HAP-1 (cell line): ENCODE measurements at regions not wholly inside any gene's neighbourhood (a gene's known extent, or its start where the extent isn't known, plus 50 kb on each side); places are given as distances from the start of the nearest gene placed in this dataset.

ENCODE experiments used
- DNase-seq, 2 experiments: peaks; one replicate each; pipeline ENCODE4 v3.0.0-alpha.2; 2016 to 2020; ENCODE audit warnings: low spot score in 2 of 2
- H3K27me3 ChIP-seq: fragments of 250-450 bp; sonication (Bioruptor Pico); 2 replicates; pipeline ENCODE4 v1.5.1; 2020; ENCODE audit warnings: low read depth, mild to moderate bottlenecking, moderate library complexity
- H3K36me3 ChIP-seq: fragments of 250-450 bp; sonication (Bioruptor Pico); replicated peaks from 2 replicates; pipeline ENCODE4 v1.5.1; 2020; ENCODE audit warnings: mild to moderate bottlenecking
- H3K4me1 ChIP-seq: fragments of 250-450 bp; sonication (Bioruptor Pico); 2 replicates; pipeline ENCODE4 v1.5.1; 2020; ENCODE audit warnings: mild to moderate bottlenecking
- H3K4me3 ChIP-seq: fragments of 250-450 bp; sonication (Bioruptor Pico); 2 replicates; pipeline ENCODE4 v1.5.1; 2020; ENCODE audit warnings: mild to moderate bottlenecking, moderate library complexity
- H3K9me3 ChIP-seq: fragments of 250-450 bp; sonication (Bioruptor Pico); 2 replicates; pipeline ENCODE4 v1.5.1; 2020; ENCODE audit warnings: mild to moderate bottlenecking, moderate library complexity
- in situ Hi-C: fragments of 300-500 bp; cut with MboI; formaldehyde crosslinking; loops from 3 replicates; pipeline ENCODE4 v1.14.3; 2020; ENCODE audit warnings: low sequenced_read_pairs, inconsistent platforms, mixed read lengths

DNA sequence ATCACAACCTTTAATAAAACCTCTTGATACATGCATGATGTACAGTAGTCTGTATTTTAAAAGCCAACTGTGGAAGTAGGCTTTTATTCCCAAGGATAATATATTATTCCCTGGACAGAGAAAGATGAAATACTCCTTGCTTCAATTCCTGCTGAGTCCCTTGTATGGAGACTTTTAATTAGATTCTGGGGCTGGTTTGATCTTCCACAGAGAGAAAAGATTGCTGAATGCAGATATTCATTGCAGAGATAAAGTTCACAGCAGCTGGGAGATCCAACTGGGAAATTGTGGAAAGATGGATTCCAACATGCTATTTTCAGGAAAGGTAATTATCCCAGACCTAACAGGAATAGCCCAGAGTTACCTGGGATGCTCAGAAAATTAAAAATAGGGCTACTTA, 607.0 kb upstream of the HS6ST1 start:
- in situ Hi-C loops: no loop called here
- Histone ChIP-seq H3K4me3 (no peak overlapping the region), H3K27me3 (no peaks in the 10 kb centered on the region), H3K36me3 (no peaks in the 10 kb centered on the region), H3K9me3 (no peaks in the 10 kb centered on the region; the same call in 1 of the 2 replicates), H3K4me1 (no peaks in the 10 kb centered on the region)
- no peak for DNase-seq

DNA sequence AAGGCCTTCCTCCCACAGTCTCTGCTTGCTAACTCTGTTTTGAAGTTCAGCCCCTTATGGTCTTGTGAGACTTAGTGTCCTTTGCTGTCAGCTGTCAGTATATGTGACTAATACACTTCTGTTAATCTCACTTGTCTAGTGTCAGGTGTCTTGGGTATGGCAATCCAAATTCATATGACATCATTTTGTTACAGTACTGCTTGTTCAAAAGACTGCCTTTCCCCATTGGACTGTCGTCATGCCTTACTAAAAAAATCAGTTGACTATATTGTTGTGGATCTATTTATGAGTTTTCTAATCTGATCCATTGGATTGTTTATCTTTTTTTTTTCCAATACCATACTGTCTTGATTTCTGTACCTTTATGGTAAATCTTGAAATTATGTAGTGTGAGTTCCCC, 611.4 kb upstream of the HS6ST1 start:
- Histone ChIP-seq H3K4me3 (no peak overlapping the region), H3K9me3 (no peaks in the 10 kb centered on the region; the same call in 1 of the 2 replicates), H3K27me3 (no peaks in the 10 kb centered on the region), H3K4me1 (no peaks in the 10 kb centered on the region), H3K36me3 (no peaks in the 10 kb centered on the region)
- DNase-seq: no peak
- in situ Hi-C loops: no loop called here

DNA sequence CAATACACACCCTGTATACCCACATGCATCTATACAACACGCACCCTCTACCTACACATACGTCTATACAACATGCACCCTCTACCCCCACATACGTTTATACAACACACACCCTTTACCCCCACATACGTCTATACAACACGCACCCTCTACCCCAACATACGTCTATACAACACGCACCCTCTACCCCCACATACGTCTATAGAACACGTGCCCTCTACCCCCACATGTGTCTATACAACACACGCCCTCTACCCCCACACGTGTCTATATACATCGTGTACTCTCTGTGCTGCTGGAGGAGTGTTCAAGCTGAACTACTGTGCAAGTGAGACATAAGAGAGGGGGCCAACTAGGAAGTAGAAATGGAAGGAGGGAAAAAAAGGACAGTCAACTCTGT, 621.7 kb upstream of the HS6ST1 start:
- Histone ChIP-seq H3K4me3 (no peak overlapping the region), H3K9me3 (no peaks in the 10 kb centered on the region), H3K27me3 (no peaks in the 10 kb centered on the region), H3K4me1 (no peaks in the 10 kb centered on the region), H3K36me3 (no peaks in the 10 kb centered on the region)
- in situ Hi-C loops: no loop called here
- no peak for DNase-seq

DNA sequence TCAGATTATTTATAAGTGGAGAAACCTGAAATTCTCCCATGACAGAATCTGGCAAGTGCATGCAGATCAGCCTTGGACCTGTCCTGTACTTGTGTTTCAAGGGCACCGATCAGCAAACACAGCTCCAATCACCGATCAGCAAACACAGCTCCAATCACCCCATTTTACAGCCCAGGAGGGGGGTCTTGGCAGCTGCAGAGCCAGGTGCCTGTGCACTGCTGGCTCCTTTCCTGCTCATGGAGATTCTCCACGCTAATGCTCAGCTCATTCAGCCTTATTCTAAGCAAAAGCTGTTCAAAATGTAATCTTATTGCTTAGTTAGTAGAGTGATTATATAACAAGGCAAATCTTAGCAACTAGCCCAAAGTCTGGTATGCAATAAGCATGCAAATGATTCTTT, 623.1 kb upstream of the HS6ST1 start:
- DNase-seq: no peak

DNA sequence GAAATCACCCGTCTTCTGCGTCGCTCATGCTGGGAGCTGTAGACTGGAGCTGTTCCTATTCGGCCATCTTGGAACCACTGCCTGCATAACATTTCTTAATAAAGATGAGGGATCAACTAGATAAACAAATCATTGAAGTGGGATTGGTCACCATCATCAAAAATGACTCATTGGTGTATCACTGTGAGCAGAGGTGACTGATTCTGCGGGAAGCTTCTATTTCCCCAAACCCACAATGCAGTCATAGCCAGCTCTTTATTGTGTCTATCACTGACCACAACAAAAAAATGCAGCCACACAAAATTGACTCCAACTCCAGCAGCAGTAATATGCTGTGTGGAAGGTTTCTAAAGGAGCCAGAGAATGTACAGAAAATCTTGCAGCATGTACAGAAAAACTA, 630.7 kb upstream of the HS6ST1 start:
- H3K4me3 ChIP-seq: no peak overlapping the region
- no peaks in the 10 kb centered on the region for H3K36me3 ChIP-seq
- H3K9me3 ChIP-seq: no peaks in the 10 kb centered on the region
- H3K4me1 ChIP-seq: no peaks in the 10 kb centered on the region
- no peak for DNase-seq
- in situ Hi-C loops: no loop called here
- H3K27me3 ChIP-seq: no peaks in the 10 kb centered on the region

More for the DNA sequence above, 623.1 kb upstream of the HS6ST1 start:
- Histone ChIP-seq H3K9me3 (no peaks in the 10 kb centered on the region), H3K36me3 (no peaks in the 10 kb centered on the region), H3K4me1 (no peaks in the 10 kb centered on the region), H3K4me3 (no peak overlapping the region), H3K27me3 (no peaks in the 10 kb centered on the region)
- in situ Hi-C loops: no loop called here

DNA sequence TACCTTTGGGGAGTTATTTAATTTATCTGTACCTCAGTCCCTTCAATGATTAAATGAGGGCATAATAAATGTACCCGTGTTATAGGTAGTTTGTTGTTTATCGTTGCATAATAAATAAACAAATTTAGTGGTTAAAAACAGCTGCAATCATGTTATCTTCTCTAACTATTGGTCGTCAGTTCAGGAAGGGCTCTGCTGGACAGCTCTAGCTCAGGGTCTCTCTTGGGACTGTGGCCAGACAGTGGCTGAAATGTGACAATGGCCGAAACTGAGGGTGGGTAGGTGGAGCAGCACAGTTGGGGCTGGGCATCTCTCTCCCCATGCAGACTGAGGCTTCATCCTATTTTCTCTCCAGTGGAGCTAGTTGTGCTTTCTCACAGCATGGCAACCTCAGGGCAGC, 632.1 kb upstream of the HS6ST1 start:
- Histone ChIP-seq H3K27me3 (no peaks in the 10 kb centered on the region), H3K9me3 (no peaks in the 10 kb centered on the region), H3K36me3 (no peaks in the 10 kb centered on the region), H3K4me3 (no peak overlapping the region), H3K4me1 (no peaks in the 10 kb centered on the region)
- in situ Hi-C loops: no loop called here
- no peak for DNase-seq

DNA sequence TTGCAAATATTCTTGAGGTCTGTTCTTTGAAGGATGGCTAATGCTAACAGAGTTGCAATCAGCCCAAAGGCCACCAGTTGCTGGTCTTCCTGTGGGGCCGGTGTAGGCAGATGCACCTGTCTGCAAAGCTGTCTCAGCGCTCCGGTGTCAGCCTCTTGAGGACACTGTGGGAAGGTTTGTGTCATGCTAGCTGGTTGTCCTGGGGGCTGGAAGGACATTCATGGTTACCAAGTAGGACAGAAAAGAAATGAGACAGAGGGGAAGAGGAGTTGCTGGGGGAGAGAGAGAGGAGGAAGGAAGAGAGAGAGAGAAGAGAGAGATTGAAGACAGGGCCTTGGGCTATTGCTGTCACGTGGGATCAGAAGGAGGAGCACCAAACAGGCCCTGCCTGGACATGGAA, 639.6 kb upstream of the HS6ST1 start:
- no peaks in the 10 kb centered on the region for H3K27me3 ChIP-seq
- no peaks in the 10 kb centered on the region for H3K4me1 ChIP-seq
- DNase-seq: no peak
- H3K36me3 ChIP-seq: no peaks in the 10 kb centered on the region
- no peaks in the 10 kb centered on the region for H3K9me3 ChIP-seq
- no peak overlapping the region for H3K4me3 ChIP-seq
- in situ Hi-C loops: no loop called here

DNA sequence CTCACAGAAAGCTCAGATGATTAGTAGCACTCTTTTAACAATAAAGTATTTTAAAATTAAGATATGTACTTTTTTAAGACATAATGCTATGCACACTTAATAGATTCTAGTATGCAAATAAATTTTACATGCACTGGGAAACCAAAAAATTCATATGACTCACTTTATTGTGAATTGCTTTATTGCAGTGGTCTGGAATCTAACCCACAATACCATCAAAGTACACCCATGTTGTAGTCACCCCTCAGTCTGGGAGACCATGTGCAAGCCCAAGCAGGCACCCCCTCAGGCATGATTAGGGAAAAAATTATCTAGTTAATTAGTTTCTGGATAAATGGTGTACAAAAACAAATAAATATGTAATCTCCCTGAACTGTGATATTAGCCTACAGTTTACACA, 649.0 kb upstream of the HS6ST1 start:
- DNase-seq: no peak

DNA sequence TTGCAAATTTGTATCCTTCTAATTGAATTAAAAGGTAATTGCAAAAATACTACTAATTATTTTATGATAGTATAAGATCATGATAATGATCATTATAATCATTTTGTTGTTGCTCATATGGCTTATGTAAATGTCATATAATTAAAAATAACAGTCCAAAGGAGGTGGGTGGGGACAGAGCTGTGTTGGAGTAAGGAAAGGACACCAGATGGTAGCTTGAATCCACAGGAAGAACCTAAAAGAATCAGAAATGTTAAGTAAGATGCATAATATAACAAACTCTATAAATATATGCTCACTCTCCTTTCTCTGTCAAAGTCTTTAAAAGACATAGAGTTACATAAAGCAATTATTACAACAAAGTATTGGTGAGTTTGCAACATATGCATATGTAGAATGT, 650.7 kb upstream of the HS6ST1 start:
- no peak for DNase-seq
- Histone ChIP-seq H3K4me1 (no peaks in the 10 kb centered on the region), H3K27me3 (no peaks in the 10 kb centered on the region), H3K36me3 (no peaks in the 10 kb centered on the region), H3K4me3 (no peak overlapping the region), H3K9me3 (no peaks in the 10 kb centered on the region)
- in situ Hi-C loops: no loop called here

More for the DNA sequence above, 649.0 kb upstream of the HS6ST1 start:
- no peaks in the 10 kb centered on the region for H3K27me3 ChIP-seq
- H3K4me1 ChIP-seq: no peaks in the 10 kb centered on the region
- H3K9me3 ChIP-seq: no peaks in the 10 kb centered on the region
- in situ Hi-C loops: no loop called here
- no peaks in the 10 kb centered on the region for H3K36me3 ChIP-seq
- H3K4me3 ChIP-seq: no peak overlapping the region

DNA sequence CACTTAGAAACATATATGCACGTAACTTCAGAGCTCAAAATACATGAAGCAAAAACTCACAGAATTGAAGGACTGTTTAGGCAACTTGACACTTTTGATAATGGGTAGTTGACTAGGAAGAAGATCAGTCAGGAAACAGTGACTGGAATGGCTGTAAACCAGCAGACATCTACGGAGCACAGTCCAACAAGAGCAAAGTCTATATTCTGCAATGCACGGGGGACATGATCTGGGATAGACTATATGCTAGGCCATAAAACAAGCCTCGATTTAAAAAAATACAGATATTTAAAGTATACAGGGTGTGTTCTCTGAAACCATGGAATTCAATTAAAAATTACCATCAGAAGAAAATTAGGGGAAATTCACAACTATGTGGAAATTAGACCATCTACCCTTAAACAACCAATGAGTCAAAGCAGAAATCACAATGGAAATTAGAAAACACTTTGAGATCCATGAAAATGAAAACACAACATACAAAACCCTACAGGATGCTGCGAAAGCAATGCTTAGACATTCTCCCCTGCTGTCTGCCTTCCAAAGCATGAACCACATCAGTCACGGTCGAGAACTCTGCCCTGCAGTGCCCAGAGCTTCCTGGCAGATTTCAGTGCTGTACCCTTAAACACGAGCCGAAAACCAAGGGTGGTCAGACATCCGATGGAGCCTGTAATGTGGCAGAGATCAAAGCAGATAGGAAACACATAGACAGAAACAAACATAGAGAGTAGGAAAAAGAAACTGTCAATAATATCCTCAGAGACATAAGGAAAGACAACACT, 651.9 kb upstream of the HS6ST1 start:
- Histone ChIP-seq H3K9me3 (no peaks in the 10 kb centered on the region), H3K27me3 (no peaks in the 10 kb centered on the region), H3K36me3 (no peaks in the 10 kb centered on the region), H3K4me1 (no peaks in the 10 kb centered on the region), H3K4me3 (no peak overlapping the region)
- in situ Hi-C loops: no loop called here
- no peak for DNase-seq

DNA sequence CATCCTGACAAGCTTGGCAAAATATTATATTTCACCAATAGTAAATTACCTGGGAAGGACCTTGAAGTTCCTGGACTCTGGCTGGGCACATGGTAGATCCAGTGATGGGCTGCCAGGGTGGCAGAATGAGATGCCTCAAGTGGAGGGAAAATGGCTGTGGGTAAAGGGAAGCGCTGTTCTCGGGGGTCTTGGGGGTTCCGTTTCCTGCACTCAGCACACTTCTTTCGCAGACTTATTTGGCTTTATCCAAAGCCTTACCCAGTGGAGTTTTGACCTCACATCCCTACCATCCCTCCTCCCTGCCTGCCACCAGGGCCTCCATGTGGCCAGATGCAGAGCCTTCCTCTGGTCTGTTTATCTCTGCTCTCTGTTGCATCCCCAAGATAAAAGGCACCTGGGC, 654.9 kb upstream of the HS6ST1 start:
- no peak overlapping the region for H3K4me3 ChIP-seq
- no peaks in the 10 kb centered on the region for H3K36me3 ChIP-seq
- no peaks in the 10 kb centered on the region for H3K27me3 ChIP-seq
- H3K4me1 ChIP-seq: no peaks in the 10 kb centered on the region
- H3K9me3 ChIP-seq: no peaks in the 10 kb centered on the region
- in situ Hi-C loops: no loop called here
- no peak for DNase-seq

DNA sequence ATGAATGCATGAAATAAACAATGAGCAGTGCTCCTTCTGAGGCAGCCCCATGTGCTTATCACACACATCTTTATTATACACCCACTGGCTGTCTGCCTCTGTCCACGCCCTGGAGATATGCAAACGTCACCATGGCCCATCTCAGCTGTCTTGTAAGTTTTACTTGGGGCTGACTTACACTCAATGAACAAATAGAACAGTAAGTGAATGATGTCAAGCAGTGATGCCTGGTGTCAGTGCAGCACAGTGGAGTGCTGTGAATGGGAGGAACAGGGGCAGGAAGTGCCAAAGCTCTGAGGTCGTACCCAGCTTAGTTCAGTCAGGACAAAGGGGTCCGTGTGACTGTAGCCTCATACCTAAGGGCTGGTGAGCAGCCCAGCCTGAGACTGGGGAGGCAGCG, 659.5 kb upstream of the HS6ST1 start:
- in situ Hi-C loops: no loop called here
- no peak for DNase-seq

DNA sequence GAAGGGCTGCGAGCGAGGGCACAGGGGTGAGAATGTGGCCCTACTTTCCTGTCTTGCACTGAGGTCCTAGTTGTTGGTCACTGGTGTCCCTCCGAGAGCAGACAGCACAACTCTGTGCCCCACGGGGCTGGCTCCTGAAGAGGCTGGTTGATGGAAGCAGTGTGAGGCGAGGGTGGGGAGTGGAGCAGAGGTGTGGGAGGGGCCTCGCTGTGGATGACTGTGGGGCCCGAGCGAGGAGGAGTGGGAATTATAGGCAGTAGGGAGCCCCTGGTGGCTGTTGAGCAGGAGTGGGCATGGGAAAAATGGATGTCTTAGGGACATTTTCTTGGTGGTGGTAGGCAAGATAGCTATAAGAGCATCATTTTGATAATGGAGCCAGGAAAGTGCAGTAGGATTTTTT, 660.5 kb upstream of the HS6ST1 start:
- in situ Hi-C loops: no loop called here
- Histone ChIP-seq H3K9me3 (no peaks in the 10 kb centered on the region), H3K27me3 (no peaks in the 10 kb centered on the region), H3K4me3 (no peak overlapping the region), H3K36me3 (no peaks in the 10 kb centered on the region), H3K4me1 (no peaks in the 10 kb centered on the region)
- DNase-seq: no peak

More for the DNA sequence above, 659.5 kb upstream of the HS6ST1 start:
- H3K4me3 ChIP-seq: no peak overlapping the region
- no peaks in the 10 kb centered on the region for H3K4me1 ChIP-seq
- H3K9me3 ChIP-seq: no peaks in the 10 kb centered on the region
- H3K36me3 ChIP-seq: no peaks in the 10 kb centered on the region
- H3K27me3 ChIP-seq: no peaks in the 10 kb centered on the region

DNA sequence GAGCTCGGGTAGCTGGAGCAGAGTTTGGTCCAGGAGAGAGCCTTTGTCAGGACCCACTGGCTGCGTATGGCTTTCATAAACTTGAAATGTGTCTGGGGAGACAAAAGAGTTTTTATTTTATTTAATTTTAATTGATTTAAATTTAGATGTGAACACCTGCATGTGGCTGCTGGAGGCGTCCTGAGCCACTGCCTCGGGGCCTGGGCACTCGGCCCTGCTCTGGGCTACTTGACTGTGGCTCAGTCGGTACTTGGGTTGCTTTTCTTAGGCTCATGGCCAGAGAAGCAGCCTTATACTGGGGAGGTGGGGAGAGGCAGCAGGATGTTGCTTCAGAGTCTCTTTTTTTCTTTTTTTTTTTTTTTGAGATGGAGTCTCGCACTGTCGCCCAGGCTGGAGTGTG, 661.8 kb upstream of the HS6ST1 start:
- Histone ChIP-seq H3K27me3 (no peaks in the 10 kb centered on the region), H3K36me3 (no peaks in the 10 kb centered on the region), H3K9me3 (no peaks in the 10 kb centered on the region), H3K4me1 (no peaks in the 10 kb centered on the region), H3K4me3 (no peak overlapping the region)
- no peak for DNase-seq
- in situ Hi-C loops: no loop called here

DNA sequence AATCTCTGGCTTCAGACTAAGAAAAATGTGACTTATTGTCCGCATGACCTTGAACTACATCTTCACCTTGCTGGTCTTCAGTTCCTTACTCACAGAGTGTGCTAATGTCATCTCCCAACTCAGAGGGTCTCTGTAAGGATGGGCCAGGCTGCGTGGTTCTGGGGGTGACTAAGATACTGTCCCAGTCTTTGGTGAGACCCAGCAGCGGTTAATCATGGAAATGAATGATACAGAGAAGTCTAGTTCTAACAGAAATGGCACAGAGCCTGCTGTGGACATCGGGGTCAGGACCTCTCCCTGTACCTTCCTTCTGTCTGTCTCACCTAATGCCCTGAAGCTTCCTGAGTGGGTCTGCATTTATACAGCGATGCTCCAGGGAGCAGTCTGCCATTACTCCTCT, 662.7 kb upstream of the HS6ST1 start:
- Histone ChIP-seq H3K36me3 (no peaks in the 10 kb centered on the region), H3K4me1 (no peaks in the 10 kb centered on the region), H3K27me3 (no peaks in the 10 kb centered on the region), H3K9me3 (no peaks in the 10 kb centered on the region), H3K4me3 (no peak overlapping the region)
- in situ Hi-C loops: no loop called here
- DNase-seq: no peak
